GM18868 (cell line): ENCODE measurements at regions not wholly inside any gene's neighbourhood (a gene's known extent, or its start where the extent isn't known, plus 50 kb on each side); places are given as distances from the start of the nearest gene placed in this dataset.
"Not testable (repeated sequence)": the region's sequence is repeated elsewhere in the genome, so short reads cannot be mapped to it uniquely, and the experiment has no call there.

ENCODE experiments used
- ATAC-seq: cut with Tn5 transposase; IDR thresholded peaks from one replicate; pipeline ENCODE4 v1.9.1; 2021; ENCODE audit warnings: mild to moderate bottlenecking, moderate library complexity; ENCODE audit not compliant: unreplicated experiment

- ATAC-seq, result not testable (repeated sequence)
Measured at GRCh38 chr4:131883181-131883580, 1265.9 kb upstream of the PCDH10 start.

- not testable (repeated sequence) for ATAC-seq
Measured at GRCh38 chr4:131925662-131926061, 1223.4 kb upstream of the PCDH10 start.

DNA sequence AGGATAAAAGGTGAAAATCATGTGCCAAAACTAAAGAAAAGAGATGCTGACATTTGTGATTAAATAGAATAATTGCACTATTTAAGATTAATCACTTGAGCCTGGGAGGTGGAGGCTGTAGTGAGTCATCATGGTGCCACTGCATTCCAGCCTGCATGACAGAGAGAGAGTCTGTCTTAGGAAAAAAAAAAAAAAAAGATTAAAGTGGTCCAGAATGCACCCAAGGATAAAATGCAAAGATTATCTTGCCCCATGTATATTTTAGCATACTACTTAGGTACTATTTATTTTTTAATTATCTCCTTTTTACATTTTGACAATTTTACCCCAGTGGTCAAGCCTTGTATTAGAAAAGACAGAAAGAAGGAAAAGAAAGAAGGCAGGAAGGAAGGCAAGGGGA lies 1181.4 kb upstream of the PCDH10 start:
- ATAC-seq, result not testable (repeated sequence)

GRCh38 chr4:131974730-131975129 lies 1174.4 kb upstream of the PCDH10 start:
- no peak for ATAC-seq

DNA sequence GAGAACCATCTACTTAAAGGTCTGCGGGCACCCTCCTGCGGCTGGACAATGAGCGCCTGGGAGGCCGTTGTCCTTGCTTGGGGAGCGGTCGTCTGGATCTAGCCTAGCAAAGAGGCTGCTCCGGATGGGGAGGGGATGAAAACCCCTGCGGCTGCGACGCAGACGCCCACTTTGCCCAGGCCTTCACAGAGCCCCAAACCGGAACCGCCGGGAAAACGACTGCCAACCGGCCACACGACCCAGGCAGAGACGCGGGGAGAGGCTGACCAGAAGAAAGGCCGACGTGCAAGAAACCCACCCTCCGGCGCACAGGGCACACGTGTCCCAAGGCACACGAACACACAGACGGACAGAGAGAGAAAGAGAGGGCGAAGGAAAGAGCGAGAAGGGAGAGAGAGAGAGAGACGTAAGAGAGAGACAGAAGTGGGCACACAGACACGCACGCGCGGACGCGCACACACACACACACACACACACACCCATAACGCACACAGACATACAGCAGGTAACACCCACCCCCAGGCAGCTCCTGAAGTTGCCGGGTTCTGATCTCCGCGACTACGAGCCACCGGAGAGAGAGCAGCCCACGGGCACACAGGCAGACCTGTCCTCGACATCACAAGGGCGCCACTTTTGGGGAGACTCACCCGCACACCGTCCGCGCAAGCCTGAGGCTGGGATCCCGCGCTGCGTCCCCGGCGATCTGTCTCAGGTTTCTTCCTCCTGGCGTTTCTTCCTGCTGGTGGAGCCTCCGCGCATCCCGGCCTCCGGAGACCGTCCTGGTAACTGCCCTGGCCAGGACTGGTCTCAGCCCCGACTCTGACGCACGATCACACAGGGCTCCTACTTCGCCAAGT lies 1173.6 kb upstream of the PCDH10 start:
- ATAC-seq, result not testable (repeated sequence)

GRCh38 chr4:131976133-131977002 lies 1172.7 kb upstream of the PCDH10 start:
- not testable (repeated sequence) for ATAC-seq

DNA sequence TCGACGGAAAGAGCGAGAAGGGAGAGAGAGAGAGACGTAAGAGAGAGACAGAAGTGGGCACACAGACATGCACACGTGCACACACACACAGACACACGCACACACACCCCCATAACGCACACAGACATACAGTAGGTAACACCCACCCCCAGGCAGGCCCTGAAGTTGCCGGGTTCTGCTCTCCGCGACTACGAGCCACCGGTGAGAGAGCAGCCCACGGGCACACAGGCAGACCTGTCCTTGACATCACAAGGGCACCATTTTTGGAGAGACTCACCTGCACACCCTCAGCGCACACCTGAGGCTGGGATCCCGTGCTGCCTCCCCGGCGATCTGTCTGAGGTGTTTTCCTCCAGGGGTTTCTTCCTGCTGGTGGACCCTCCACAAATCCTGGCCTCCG lies 1171.0 kb upstream of the PCDH10 start:
- no peak for ATAC-seq

GRCh38 chr4:131989576-131989975 lies 1159.5 kb upstream of the PCDH10 start:
- no peak for ATAC-seq

DNA sequence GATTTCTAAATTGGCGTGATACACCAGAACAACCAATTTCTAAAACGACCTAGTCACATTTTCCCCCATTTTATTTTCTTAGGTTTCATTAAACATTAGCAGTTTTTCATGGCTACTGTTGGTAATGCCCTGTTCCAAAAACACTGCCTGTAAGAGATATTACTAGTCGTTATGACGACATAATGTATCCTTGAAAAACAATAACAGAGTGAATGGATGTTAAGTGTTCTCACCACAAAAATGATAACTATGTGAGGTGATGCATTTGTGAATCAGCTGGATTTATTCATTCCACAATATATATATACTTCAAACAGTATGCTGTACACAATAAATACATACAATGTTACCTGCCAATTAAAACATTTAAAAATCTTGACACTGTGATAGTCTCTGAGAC lies 1147.6 kb upstream of the PCDH10 start:
- ATAC-seq, result no peak

- no peak for ATAC-seq
Measured at GRCh38 chr4:132003593-132003992, 1145.5 kb upstream of the PCDH10 start.

DNA sequence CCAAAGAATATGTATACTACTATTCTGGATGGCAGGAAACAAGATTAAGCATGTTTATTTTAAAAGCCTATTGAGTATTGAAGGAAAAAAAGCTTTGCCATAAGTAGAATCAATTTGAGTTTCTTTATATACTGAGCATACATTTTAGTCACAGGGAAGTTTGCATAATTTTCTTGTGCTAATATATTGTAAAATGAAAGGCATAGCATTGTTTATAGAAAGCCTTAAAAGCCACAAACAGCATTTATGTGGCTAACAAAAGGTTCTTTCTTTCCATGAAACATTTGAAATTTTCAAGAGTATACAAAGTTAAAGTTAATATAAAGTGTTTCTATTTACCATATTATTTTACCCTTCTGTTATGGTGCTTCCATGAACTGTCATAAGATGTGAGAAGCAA lies 1133.8 kb upstream of the PCDH10 start:
- no peak for ATAC-seq

DNA sequence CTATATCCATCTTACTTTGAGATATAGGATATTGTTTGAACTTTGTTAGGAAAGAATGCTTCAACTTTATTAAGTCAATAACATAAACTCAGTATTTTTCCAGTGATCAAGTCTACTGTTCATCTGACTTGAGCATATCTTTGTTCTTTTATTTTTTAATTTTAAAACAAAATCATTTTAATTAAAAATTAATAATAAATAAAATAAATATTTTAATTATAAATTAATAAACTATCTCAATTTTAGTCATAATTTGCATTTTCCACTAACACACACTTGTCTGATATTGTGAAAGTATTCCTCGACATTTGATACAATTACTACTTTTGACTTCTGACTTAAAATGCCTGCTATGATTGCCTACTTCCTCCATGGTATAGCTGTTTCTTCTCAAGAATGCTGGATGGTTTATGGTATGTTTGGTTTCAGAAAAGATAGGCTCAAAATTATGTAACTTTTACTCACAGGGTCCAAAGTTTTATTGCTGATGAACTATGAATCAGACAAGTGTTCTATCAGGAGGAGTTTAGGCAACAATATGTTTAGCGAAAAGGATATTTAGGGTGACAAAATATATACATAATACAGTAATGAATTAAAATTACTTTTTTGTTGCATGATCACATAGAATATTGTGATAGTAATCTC lies 1132.3 kb upstream of the PCDH10 start:
- ATAC-seq, result no peak

DNA sequence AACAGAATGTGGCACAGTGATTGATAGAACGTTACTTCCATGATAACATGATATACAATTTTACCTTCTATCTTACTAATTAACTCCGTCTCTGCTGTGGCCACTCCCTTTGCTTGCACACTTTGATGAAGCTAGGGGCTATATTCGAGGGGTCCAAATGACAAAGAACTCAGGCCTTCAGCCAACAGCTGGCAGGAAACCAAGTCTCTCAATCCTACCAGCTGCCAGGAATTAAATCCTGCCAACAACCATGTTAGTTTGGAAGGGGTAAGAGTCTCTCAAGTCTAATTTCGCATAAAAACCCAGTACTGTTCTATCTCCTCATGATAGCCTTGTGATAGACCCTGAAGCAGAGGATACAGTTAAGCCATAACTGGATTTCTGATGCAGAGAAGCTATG lies 1122.9 kb upstream of the PCDH10 start:
- no peak for ATAC-seq

DNA sequence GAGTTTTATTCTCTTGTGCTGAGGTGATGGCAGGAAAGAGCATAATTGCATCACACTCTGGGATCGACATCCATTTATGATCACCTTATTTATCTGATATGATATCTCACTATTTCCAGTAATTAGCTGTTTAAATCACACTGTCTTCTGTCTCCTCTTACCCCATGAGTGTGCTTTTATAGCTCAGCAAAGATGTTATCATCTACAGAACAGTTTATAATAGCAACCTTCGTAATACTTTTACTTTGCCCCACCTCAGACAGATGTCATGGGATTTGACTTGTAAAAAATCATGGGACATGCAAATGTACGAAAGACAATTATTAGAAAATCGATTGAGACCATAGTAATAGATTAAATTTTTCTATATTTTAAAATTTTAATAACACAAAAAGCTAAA lies 1122.3 kb upstream of the PCDH10 start:
- ATAC-seq, result no peak

DNA sequence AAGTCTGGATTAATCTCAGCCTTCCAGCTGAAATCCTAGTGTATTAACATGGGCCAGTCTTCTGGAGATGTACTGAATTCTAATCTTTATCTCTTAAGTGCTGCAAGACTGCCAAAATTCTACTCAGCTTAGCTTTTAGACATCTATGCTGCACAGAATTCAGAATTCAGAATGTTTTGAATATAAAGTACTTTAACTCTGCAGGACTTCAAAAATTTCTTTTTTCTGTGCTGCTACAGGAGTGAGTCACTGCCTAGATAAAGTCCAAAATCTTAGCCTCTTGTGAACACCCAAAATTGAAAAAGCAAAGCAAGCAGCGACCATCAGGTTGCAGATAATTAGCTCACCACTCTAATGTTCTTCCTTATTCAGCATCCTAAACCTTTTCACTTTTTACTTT lies 1092.6 kb upstream of the PCDH10 start:
- ATAC-seq, result no peak

- ATAC-seq, result no peak
Measured at GRCh38 chr4:132059227-132059626, 1089.9 kb upstream of the PCDH10 start.

GRCh38 chr4:132062611-132063239 lies 1086.4 kb upstream of the PCDH10 start:
- ATAC-seq, result no peak

GRCh38 chr4:132063829-132064228 lies 1085.3 kb upstream of the PCDH10 start:
- ATAC-seq, result no peak

DNA sequence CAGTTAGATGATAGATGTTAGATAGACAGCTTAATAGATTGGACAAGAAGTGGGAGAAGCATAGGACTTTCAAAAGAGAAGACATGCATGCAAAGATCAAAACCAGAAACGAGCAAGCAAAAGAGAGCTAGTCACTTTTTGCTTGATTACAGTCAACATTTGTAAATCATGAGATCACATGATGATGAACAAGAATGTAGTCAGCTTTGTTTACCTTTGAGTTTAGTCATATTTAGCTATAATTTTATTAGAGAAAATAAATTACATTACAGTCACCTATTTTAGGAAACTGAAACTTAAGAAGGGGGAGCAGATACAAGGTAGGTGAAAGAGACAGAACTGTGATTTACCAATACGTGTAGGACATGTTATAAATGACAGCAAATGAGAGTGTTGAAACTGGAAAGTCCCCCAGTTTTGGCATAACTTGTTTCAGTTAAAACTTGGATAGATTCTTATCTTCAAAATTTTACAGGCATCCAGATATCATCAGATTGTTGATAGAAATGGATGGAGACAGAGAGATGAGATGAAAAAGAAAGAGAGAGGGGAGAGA lies 1083.1 kb upstream of the PCDH10 start:
- peak; percentile 62 for ATAC-seq

DNA sequence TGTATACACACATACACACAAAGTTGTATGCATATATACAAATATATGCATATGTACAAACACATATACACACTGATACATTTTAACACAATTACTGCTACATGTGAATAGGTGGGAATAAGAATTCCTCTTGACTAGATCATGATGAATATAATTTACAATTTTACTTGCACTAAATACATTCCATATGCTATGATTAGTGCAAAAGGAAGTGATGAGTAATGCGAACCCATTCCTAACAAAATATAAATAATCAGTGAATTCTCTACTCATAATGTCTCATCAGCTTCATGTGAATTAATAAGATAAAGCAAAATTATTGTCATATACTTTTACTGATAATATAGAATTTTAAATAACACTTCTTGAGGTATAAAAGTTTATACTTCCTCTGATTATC lies 1077.3 kb upstream of the PCDH10 start:
- no peak for ATAC-seq

- no peak for ATAC-seq
Measured at GRCh38 chr4:132076829-132077228, 1072.3 kb upstream of the PCDH10 start.
